ENCODE measurements at regions not wholly inside any gene's neighbourhood (a gene's known extent, or its start where the extent isn't known, plus 50 kb on each side); places are given as distances from the start of the nearest gene placed in this dataset.

- TF ChIP-seq ETV5 (CRISPR knock-in tag; IDR thresholded peaks at IDR 0.05; ENCODE audit: low read depth) (no peak), ARID3A (IDR thresholded peaks at IDR 0.05; ENCODE audit: borderline replicate concordance, low read depth, low read length) (no peak), ELK1 (CRISPR knock-in tag; IDR thresholded peaks at IDR 0.05) (no peak), SMARCB1 (IDR thresholded peaks at IDR 0.05; ENCODE audit: insufficient read length, low read depth) (no peak)
These were observed 116.0 kb downstream of the TRMT11 start (continued) for GRCh38 chr6:126102358-126102757.

- Histone ChIP-seq H3K9ac (ENCODE audit: insufficient read depth in 1 of 2, low read depth in 2 of 2, low read length in 2 of 2) (no peak overlapping the region), H3K27me3 (ENCODE audit: control insufficient read depth in 2 of 2, insufficient read depth in 2 of 2, low read length in 2 of 2) (no peaks in the 10 kb centered on the region), H3K27ac (ENCODE audit: extremely low read depth, low read depth, low read length) (0 out of 3 replicates have a peak overlapping the region, but pooled peaks have one; percentile 1), H3K4me1 (replicated peaks in 1 of 2; ENCODE audit: control insufficient read depth in 2 of 2, insufficient read depth in 2 of 2, low read length in 2 of 2) (peaks cover 0 to 9% of the 10 kb centered on the region in 2 experiments; a peak in 4 of 5 replicates), H4K20me1 (replicated peaks; ENCODE audit: control insufficient read depth, insufficient read depth, low read length) (no peaks in the 10 kb centered on the region), H3K4me2 (ENCODE audit: insufficient read depth, low read length) (peak overlapping the region; percentile 43), H2AFZ (ENCODE audit: low read depth, low read length) (peak overlapping the region; percentile 12; the same call in 1 of the 2 replicates), H3K36me3 (ENCODE audit: control insufficient read depth, insufficient read depth, low read length) (peaks cover 19% of the 10 kb centered on the region), H3K9me1 (ENCODE audit: control insufficient read depth, insufficient read depth, low read length) (no peaks in the 10 kb centered on the region), H3K9me3 (replicated peaks; ENCODE audit: control insufficient read depth, insufficient read depth, low read depth, low read length) (peaks cover 8% of the 10 kb centered on the region), H3K4me3 (no peak overlapping the region), H3K79me2 (ENCODE audit: control insufficient read depth, insufficient read depth, low read length) (no peaks in the 10 kb centered on the region)
- no TSS peak for BruUV-seq (replicated peaks)
- WGBS (ENCODE audit: insufficient coverage, low coverage, missing lambda C conversion rate) = 2% methylated on average over 3 of the region's 3 CpGs
- DNase-seq (ENCODE audit: extremely low read depth in 1 of 4, low spot score in 3 of 4) (peak in 2 of 4 experiments; percentile 37 to 59), ATAC-seq (peak; percentile 72), FAIRE-seq (peak; percentile 66)
- intact Hi-C loops (cut with micrococcal nuclease) = no loop called here
- in situ Hi-C loops (cut with MboI) = no loop called here
- ChIA-PET POLR2A (interaction anchor here (1.2 to 2.6 kb wide), 3 partner anchors 8 to 11 kb away, joined by 4 to 9 read pairs (median 5); no protein-coding TSS in a partner anchor), CTCF (ENCODE audit: low intra/inter-chr PET ratio) (no interaction called here)
- TF ChIP-seq MAFK (IDR thresholded peaks at IDR 0.05; ENCODE audit: low read length) = no peak
- no peak for TF ChIP-seq CBX1 (IDR thresholded peaks at IDR 0.05; ENCODE audit: low read depth)
- peak; percentile 73 for TF ChIP-seq TCF3 (CRISPR knock-in tag; IDR thresholded peaks at IDR 0.05)
- TF ChIP-seq ELF4 (CRISPR knock-in tag; IDR thresholded peaks at IDR 0.05) = no peak
- TF ChIP-seq FOS (IDR thresholded peaks at IDR 0.05; ENCODE audit: extremely low read depth, insufficient read length) = no peak
- peak; percentile 30; the same call in 1 of the 2 replicates for TF ChIP-seq SOX6 (IDR thresholded peaks at IDR 0.05)
- peak; percentile 83 for TF ChIP-seq ARID1B (IDR thresholded peaks at IDR 0.05)
- TF ChIP-seq DIDO1 (tag; IDR thresholded peaks at IDR 0.05; ENCODE audit: low read depth) = 0 out of 2 replicates have a peak, but pooled peaks have one; percentile 29
- TF ChIP-seq HOXB6 (CRISPR knock-in tag; IDR thresholded peaks at IDR 0.05; ENCODE audit: borderline replicate concordance) = no peak
- TF ChIP-seq SIRT6 (IDR thresholded peaks at IDR 0.05; ENCODE audit: low read depth, low read length) = no peak
- TF ChIP-seq CTBP1 (IDR thresholded peaks at IDR 0.05; ENCODE audit: borderline replicate concordance) = peak; percentile 67; the same call in 1 of the 2 replicates
- TF ChIP-seq KLF16 (IDR thresholded peaks at IDR 0.05) = peak; percentile 49; the same call in 1 of the 2 replicates
- peak; percentile 77 for TF ChIP-seq CBFA2T2 (conservative IDR thresholded peaks at IDR 0.05)
- TF ChIP-seq PML (IDR thresholded peaks at IDR 0.05; ENCODE audit: low read length) = peak; percentile 49; the same call in 1 of the 2 replicates
- TF ChIP-seq DDX20 (tag; IDR thresholded peaks at IDR 0.05; ENCODE audit: low read depth) = no peak
- TF ChIP-seq MCM3 (IDR thresholded peaks at IDR 0.05) = no peak
- TF ChIP-seq HDAC3 (IDR thresholded peaks at IDR 0.05; ENCODE audit: borderline replicate concordance, partially characterized antibody) = peak; percentile 39
- no peak for TF ChIP-seq PHF20 (IDR thresholded peaks at IDR 0.05; ENCODE audit: partially characterized antibody)
- TF ChIP-seq EP300 (IDR thresholded peaks at IDR 0.05; ENCODE audit: low read length) = peak; percentile 74
These were observed 117.7 kb downstream of the TRMT11 start for GRCh38 chr6:126103993-126104392.
